ENCODE measurements at regions not wholly inside any gene's neighbourhood (a gene's known extent, or its start where the extent isn't known, plus 50 kb on each side); places are given as distances from the start of the nearest gene placed in this dataset.

DNA sequence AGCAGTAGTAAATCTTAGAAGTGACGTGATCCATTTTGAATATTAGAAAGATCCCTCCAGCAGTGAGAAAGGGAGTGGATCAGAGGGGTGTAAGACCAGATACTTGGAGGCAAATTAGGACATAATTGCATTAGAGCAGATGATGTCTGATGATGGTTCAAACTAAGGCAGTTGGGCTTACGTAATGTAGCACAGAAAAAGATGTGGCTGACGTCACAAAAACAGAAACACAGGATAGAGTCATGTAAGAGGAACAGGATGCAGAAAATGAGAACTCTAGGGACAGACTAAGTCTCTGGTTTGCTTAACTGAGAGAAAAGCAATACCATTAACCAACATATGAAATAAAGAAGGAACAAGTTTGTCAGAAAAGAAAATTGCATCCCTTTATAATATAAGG, 392.5 kb upstream of the DACH1 start:
- no peak for TF ChIP-seq EZH2 (IDR thresholded peaks at IDR 0.05; ENCODE audit: borderline replicate concordance, low read length)
- TF ChIP-seq, protein P1, sequence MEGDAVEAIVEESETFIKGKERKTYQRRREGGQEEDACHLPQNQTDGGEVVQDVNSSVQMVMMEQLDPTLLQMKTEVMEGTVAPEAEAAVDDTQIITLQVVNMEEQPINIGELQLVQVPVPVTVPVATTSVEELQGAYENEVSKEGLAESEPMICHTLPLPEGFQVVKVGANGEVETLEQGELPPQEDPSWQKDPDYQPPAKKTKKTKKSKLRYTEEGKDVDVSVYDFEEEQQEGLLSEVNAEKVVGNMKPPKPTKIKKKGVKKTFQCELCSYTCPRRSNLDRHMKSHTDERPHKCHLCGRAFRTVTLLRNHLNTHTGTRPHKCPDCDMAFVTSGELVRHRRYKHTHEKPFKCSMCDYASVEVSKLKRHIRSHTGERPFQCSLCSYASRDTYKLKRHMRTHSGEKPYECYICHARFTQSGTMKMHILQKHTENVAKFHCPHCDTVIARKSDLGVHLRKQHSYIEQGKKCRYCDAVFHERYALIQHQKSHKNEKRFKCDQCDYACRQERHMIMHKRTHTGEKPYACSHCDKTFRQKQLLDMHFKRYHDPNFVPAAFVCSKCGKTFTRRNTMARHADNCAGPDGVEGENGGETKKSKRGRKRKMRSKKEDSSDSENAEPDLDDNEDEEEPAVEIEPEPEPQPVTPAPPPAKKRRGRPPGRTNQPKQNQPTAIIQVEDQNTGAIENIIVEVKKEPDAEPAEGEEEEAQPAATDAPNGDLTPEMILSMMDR (IDR thresholded peaks at IDR 0.05; ENCODE audit: low read length) = no peak

Measured in OCI-LY1 (cell line).